ENCODE measurements at regions not wholly inside any gene's neighbourhood (a gene's known extent, or its start where the extent isn't known, plus 50 kb on each side); places are given as distances from the start of the nearest gene placed in this dataset.

DNA sequence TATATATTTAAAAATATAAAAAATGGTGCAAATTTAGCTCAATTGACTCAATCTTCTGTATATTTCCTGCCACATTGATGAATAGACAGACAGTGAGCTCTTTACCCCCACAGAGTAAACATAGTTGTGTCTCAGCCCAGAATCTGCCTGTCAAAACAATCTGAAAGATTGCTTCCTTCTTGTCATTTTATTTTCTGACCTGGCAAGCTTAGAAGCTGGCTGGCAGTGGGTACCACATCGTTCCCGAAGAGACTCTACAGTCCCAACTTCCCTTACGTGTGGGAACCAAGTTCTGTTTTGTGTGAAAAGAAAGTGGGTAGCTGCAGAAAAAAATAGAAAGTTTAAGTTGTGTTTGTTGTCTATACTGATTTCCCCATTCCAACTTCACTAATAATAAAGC lies 629.3 kb upstream of the NEGR1 start:
- no peak for DNase-seq

GRCh38 chr1:72896256-72896655 lies 613.9 kb upstream of the NEGR1 start:
- DNase-seq = no peak

DNA sequence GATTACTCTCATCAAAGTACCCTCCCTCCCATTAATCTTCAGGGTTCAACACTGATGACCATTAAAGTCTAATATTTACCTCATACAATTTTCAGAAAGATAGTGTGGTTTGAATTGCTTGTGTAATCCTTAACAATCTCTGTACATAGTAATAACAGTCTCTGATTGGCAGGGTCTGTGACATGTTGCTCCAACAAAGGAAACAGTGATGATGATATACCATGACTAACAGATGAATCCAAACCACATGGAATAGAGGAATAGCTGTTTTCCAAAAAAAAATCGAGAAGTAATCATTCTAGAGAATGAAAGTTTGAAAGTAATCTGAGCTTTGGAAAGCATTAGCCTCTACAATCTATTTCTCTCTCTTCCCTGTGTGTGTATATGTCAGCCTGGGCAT lies 610.1 kb upstream of the NEGR1 start:
- no peak for DNase-seq

DNA sequence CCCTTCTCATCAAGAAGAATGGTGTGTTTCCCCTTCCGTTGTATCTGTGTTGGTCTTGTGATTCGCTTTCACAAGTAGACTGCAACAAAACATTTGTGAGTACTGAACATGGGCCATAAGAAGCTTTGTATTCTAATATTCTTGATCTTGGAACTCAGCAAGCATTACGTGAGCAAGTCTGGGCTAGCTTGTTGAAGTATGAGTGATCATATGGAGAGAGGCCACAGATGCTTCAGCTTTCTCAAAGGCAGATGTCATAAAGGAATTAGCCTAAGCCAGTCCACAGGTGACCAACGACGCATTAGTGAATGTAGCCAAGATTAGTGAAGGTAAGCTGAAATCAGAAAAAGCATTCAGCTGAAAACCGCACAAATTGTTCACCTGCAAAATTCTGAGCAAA lies 609.6 kb upstream of the NEGR1 start:
- no peak for DNase-seq

GRCh38 chr1:72885841-72886240 lies 603.5 kb upstream of the NEGR1 start:
- DNase-seq = no peak

DNA sequence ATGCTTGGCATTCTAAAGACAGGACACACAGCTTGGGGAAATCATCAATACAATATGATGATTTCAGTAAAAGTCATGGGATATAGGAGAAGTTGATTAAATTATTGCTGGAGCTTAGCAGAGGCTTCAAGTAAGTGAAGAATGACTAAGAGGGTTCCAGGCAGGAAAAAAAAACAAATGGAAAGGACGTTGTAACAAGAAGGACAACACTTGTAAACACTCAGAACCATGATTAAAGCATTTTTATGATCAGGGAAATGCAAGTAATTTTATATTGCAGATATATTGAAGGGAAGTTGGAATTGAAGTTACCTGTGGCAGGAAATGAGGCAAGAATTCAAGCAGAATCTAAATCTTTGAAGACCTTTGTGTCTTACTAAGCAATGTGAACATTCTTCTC lies 602.7 kb upstream of the NEGR1 start:
- DNase-seq = no peak

DNA sequence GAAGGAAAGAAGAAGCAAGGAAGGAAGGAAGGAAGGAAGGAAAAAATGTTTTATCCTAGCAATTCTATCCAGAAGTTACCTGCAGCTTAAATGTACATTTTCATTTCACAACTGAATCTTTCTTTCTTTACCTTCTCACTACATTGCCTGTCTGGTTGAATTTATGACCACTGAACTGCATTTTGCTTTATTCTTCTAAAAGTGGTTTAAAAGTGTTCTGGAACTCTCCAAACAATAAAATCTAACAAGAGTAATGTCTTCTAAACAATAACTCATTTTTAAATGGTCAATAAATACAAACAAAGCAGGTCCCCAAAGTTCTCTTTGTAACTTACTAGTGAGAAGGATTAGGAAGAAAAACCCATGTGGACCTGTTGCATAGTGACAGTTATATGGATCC lies 587.5 kb upstream of the NEGR1 start:
- DNase-seq = no peak

DNA sequence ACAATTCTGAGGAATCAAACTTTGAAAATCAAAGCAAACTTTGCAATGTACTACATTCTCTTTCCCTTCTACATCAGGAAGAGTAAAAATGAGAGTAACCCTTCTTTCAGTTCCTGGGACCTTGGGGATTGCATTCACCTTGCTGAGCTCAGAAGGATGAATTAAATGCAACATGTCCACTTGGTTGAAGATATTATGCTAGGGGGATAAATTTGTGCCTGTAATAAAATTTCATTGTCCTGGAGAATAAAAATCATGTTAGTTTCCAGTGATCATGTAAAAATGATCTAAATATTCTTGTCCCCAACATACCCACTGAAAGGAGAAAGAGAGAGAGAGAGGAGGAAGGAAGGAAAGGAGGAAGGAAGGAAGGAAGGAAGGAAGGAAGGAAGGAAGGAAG lies 587.1 kb upstream of the NEGR1 start:
- no peak for DNase-seq

- DNase-seq = no peak
Observed at GRCh38 chr1:72851597-72851996, 569.3 kb upstream of the NEGR1 start.

GRCh38 chr1:72848997-72849396 lies 566.7 kb upstream of the NEGR1 start:
- no peak for DNase-seq

- DNase-seq = no peak
Observed at GRCh38 chr1:72847651-72848050, 565.3 kb upstream of the NEGR1 start.

DNA sequence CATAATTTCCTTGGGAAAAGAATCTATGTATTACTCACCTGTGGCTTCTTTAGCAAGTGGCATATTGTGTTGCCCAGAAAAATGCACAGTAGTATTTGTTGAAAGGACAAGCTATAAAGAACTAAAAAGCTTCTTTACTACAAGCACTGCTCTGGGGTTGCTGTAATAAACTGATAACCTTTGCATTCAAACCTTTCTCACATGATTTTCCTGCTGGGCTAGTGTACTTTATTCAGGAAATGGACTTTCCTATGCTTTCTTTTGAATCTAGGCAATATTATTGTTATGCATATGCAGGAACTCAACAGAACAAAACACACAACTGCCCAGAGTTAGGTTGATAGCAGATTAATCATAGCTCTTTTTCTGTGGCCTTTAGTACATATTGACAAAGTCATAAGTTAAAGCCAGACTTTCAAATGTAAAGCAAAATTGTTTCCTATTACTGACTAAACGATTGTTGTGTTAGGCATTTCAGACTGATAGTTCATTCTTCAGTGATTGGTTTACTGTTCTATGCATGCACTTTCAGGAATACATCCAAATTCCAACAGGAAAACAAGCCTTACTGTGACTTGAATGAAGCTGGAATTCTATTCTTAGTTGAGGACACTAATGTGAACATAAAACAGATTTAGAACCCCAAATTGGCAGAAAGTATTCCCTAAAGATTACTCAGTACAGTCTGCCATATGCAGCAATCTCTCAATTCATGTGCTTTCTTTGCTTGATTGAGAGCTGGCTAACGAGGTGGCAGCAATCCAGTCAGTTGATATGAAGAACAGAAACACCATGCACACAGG lies 564.3 kb upstream of the NEGR1 start:
- DNase-seq = no peak

GRCh38 chr1:72845981-72846380 lies 563.6 kb upstream of the NEGR1 start:
- no peak for DNase-seq

GRCh38 chr1:72845381-72845780 lies 563.0 kb upstream of the NEGR1 start:
- no peak for DNase-seq

DNA sequence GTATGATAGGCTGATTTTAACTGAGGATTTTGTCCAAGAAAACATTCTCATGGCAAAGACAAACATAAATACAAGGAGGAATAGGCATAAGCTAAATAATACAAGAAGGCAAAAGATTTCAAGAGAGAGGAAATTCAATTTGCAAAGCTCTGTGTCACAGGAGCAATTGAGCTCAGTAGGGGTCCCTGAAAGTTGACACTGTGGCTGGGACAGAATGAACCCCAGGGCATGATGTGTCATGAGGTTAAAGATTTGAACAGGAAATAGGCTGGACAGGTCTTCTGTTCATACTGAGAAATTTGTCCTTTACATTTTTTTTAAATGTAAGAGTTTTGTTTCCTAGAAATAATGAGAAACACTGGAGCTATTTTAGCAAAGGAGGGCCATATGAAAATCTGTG lies 555.4 kb upstream of the NEGR1 start:
- no peak for DNase-seq

- DNase-seq = no peak
Observed at GRCh38 chr1:72830606-72831390, 548.5 kb upstream of the NEGR1 start.

DNA sequence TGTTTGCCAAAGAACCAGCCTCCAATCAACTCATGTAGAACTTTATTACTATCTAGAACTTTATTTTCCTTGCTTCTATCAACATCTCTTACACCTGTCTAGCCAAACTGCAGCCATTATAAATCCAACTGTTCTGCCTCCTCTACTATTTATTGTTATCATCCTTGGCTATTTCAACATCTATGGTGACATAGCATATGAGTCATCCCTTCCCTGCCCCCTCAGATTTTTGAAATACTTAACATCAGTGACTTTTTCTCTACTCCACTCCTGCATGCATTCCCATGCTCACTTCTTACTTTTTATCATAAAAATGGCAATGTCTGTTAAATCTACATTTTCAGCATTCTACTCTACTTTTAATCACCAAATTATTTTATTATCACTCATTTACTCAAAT lies 544.9 kb upstream of the NEGR1 start:
- DNase-seq = no peak

DNA sequence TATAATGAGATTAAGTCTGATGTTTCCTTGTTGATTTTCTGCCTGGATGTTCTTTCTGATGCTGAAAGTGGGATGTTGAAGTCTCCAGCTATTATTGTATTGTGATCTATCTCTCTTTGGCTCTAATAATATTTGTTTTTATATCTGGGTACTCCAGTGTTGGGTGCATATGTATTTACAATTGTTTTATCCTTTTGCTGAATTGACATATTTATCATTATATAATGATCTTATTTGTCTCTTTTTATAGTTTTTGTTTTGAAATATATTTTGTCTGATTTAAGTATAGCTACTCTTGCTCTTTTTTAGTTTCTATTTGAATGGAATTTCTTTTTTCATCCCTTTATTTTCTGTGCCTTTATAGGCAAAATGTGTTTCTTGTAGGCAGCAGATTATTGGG lies 522.2 kb upstream of the NEGR1 start:
- DNase-seq = no peak

- no peak for DNase-seq
Observed at GRCh38 chr1:72781038-72781437, 498.7 kb upstream of the NEGR1 start.

- DNase-seq = no peak
Observed at GRCh38 chr1:72780212-72780611, 497.9 kb upstream of the NEGR1 start.

GRCh38 chr1:72777918-72778317 lies 495.6 kb upstream of the NEGR1 start:
- no peak for DNase-seq

DNA sequence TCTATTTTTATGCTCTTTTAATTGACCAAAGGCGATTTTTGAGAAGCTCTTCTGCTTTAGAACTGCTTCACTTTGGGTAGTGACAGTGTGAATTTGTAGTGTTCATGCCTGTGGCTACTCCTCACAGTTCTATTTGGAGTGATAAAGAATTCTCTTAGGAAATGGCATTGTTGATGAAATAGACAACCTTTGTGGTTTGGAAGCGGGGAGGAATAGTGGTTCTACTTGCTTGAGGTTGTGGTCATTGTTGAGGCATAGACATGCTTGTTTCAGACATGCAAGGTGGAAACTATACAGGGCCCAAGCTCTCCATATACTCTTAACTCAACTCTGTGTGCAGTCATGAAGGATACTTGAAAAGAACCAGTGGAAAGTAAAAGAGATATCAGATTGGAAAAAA lies 481.1 kb upstream of the NEGR1 start:
- no peak for DNase-seq

- no peak for DNase-seq
Observed at GRCh38 chr1:72759486-72759885, 477.1 kb upstream of the NEGR1 start.

DNA sequence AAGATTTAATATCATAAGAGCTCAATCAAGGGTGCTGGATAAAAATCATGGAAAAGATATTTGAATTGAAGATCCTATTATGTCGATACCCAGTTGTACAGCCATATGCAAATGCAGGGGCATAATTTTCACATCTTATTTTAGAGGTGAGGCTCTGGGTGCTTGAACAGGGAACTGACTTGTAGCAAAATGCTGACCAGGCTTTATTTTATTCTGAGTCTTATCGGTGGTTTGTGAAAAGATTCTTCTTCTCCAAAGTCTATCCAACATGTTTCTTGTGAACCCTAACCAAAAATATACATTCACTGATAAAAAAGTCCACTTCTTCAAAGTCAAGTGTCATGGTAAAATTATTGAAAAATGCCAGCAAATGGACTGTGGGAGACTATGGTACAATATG lies 475.5 kb upstream of the NEGR1 start:
- DNase-seq = no peak

- no peak for DNase-seq
Observed at GRCh38 chr1:72745413-72745812, 463.1 kb upstream of the NEGR1 start.

All from GDM1 (cell line).